ENCODE measurements at regions not wholly inside any gene's neighbourhood (a gene's known extent, or its start where the extent isn't known, plus 50 kb on each side); places are given as distances from the start of the nearest gene placed in this dataset.
A peak's percentile ranks its signal among the peaks of the same experiment; 100 is the strongest.

DNA sequence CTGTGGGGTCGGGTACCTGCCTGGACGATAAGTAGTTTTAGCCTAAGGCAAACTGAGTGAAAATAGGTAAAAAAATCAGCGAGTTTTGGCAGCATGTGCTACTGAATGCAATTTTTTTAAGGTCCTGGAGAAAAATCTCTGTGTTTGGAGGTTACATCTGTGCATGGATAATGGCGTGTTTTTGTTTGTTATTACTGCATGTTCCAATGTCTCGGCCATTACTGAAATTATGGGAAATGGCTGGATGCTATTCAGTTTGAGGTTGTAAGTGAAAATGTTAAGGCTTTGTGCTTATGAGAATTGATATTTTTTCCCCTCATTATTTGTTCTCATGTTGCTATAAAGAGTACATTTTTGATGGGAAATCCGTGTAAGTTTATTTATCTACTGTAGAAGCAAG, 441.7 kb downstream of the PRDM2 start:
- Histone ChIP-seq H3K9me3 (replicated peaks; ENCODE audit: control insufficient read depth, low read depth, low read length) (no peaks in the 10 kb centered on the region), H3K27me3 (ENCODE audit: control insufficient read depth, insufficient read depth, low read length) (peaks cover 2% of the 10 kb centered on the region), H3K36me3 (ENCODE audit: control insufficient read depth, insufficient read depth, low read length) (no peaks in the 10 kb centered on the region), H3K4me3 (ENCODE audit: low read length) (no peak overlapping the region), H3K27ac (ENCODE audit: low read length) (peak overlapping the region; percentile 84), H3K4me1 (ENCODE audit: control insufficient read depth, insufficient read depth, low read length) (peaks cover 36% of the 10 kb centered on the region)
- WGBS (ENCODE audit: insufficient coverage): 42% methylated on average over 3 of the region's 6 CpGs
- DNase-seq: peak; percentile 71

DNA sequence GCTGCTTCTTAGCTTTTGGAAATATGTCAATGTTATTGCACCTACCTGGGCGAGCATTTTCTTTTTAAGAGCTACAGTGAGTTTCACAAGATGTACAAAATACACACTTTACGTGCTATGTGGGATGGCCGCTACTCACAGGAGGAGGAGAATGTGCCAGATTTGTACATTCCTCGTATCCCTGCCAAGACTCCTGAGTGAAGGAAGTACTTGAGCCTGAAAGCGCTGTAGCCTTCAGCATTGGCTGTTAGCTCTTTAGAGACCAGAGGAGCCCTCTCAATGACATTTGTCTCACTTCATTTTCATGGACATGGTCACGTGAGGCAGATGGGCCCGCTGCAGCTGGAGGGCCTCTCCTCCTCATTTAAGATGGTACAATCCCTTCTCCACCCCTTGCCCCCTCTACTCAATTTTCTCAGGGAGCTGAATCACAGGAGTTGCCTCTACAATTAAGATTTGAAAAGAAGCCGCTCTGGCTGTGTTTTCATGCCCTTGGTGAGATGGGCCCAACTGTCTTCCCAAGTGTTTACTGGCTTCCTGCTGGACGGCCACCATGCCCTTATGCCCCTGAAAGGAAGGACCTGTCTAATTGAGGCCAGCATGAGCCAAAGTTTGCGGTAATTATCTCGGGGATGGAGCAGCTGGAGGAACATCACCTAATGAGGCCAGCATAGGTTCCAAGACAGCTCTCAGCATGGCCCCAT, 442.6 kb downstream of the PRDM2 start:
- Histone ChIP-seq H3K4me3 (ENCODE audit: low read length) (no peak overlapping the region), H3K9me3 (replicated peaks; ENCODE audit: control insufficient read depth, low read depth, low read length) (no peaks in the 10 kb centered on the region), H3K4me1 (ENCODE audit: control insufficient read depth, insufficient read depth, low read length) (peaks cover 36% of the 10 kb centered on the region), H3K27ac (ENCODE audit: low read length) (peak overlapping the region; percentile 38), H3K36me3 (ENCODE audit: control insufficient read depth, insufficient read depth, low read length) (no peaks in the 10 kb centered on the region), H3K27me3 (ENCODE audit: control insufficient read depth, insufficient read depth, low read length) (no peaks in the 10 kb centered on the region)
- 25% methylated on average over 9 of the region's 11 CpGs for WGBS (ENCODE audit: insufficient coverage)
- peak; percentile 83 for DNase-seq

DNA sequence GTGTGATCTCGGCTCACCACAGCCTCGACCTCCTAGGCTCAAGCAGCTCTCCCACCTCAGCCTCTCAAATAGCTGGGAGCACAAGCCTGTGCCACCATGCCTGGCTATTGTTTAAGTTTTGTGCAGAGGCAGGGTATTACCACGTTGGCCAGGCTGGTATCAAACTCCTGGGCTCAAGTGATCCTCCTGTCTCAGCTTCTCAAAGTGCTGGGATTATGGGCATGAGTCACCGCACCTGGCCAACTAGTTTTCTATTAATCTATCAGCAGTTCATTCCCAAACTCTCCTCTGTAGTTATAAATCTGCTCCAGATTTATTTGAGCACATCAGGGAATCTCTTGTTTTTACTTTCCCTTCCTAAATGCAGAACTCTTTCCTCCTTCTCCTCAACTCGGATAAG, 443.8 kb downstream of the PRDM2 start:
- Histone ChIP-seq H3K27me3 (ENCODE audit: control insufficient read depth, insufficient read depth, low read length) (no peaks in the 10 kb centered on the region), H3K4me1 (ENCODE audit: control insufficient read depth, insufficient read depth, low read length) (peaks cover 30% of the 10 kb centered on the region), H3K27ac (ENCODE audit: low read length) (no peak overlapping the region), H3K4me3 (ENCODE audit: low read length) (no peak overlapping the region), H3K9me3 (replicated peaks; ENCODE audit: control insufficient read depth, low read depth, low read length) (no peaks in the 10 kb centered on the region), H3K36me3 (ENCODE audit: control insufficient read depth, insufficient read depth, low read length) (no peaks in the 10 kb centered on the region)
- no peak for DNase-seq
- 57% methylated on average over 5 of the region's 5 CpGs for WGBS (ENCODE audit: insufficient coverage)

DNA sequence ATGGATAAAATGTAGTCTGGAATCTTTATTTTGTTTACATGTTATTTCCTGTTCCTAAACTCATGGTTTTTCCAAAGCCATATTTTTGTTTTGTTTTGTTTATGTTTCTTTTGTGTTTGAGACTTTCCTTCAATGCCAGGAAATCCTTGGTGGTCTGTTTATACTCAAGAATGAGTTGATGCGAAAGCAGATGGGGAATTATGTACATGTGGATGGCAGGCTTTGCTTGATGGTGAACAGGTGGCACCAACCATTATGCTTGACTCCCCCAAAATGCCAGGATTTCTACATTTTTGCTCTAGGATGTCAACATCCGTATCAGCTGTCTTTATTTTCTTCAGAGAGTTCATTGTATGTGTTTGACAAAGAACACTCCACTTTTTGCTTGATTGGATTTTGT, 448.5 kb downstream of the PRDM2 start:
- DNase-seq: no peak
- Histone ChIP-seq H3K4me3 (ENCODE audit: low read length) (no peak overlapping the region), H3K4me1 (ENCODE audit: control insufficient read depth, insufficient read depth, low read length) (no peaks in the 10 kb centered on the region), H3K9me3 (replicated peaks; ENCODE audit: control insufficient read depth, low read depth, low read length) (no peaks in the 10 kb centered on the region), H3K27me3 (ENCODE audit: control insufficient read depth, insufficient read depth, low read length) (no peaks in the 10 kb centered on the region), H3K27ac (ENCODE audit: low read length) (no peak overlapping the region), H3K36me3 (ENCODE audit: control insufficient read depth, insufficient read depth, low read length) (no peaks in the 10 kb centered on the region)
- no CpG with 5 or more reads among the region's 2 CpGs for WGBS (ENCODE audit: insufficient coverage)

DNA sequence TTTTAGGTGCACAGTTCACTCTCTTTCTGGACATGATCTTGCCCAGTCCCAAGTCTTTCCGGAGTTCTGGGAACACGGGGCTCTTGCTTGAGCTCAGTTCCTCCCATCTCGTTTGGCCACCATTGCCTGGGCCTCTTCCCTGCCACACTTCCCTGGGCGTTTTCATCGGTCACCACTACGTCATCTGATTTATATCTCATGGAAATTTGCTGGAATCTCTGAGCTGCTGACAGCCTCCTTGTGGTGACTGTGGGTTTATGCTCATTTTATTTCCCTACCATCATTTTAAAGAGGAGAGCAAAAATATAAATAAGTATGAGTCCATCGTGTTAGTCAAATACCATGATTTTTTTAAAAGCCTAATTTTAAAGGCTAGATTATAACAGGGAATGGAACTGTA, 449.1 kb upstream of the KAZN start:
- Histone ChIP-seq H3K27me3 (ENCODE audit: control insufficient read depth, insufficient read depth, low read length) (no peaks in the 10 kb centered on the region), H3K4me1 (ENCODE audit: control insufficient read depth, insufficient read depth, low read length) (no peaks in the 10 kb centered on the region), H3K36me3 (ENCODE audit: control insufficient read depth, insufficient read depth, low read length) (no peaks in the 10 kb centered on the region), H3K9me3 (replicated peaks; ENCODE audit: control insufficient read depth, low read depth, low read length) (no peaks in the 10 kb centered on the region), H3K27ac (ENCODE audit: low read length) (no peak overlapping the region), H3K4me3 (ENCODE audit: low read length) (no peak overlapping the region)
- peak; percentile 42 for DNase-seq
- 39% methylated on average over 3 of the region's 7 CpGs for WGBS (ENCODE audit: insufficient coverage)

DNA sequence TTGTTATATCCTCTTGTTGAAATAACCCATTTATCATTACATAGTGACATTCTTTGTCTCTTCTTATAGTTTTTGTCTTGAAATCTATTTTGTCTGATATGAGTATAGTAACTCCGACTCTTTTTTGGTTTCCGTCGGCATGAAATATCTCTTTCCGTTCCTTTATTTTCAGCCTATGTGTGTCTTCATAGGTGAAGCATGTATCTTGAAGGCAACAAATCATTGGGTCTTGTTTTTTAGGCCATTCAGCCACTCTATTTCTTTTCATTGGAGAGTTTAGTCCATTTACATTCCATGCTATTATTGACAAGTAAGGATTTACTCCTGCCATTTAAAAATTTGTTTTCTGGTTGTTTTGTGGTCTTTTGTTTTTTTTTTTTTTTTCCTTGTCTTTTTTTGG, 441.9 kb upstream of the KAZN start:
- H3K27me3 ChIP-seq (ENCODE audit: control insufficient read depth, insufficient read depth, low read length): no peaks in the 10 kb centered on the region
- no peaks in the 10 kb centered on the region for H3K4me1 ChIP-seq (ENCODE audit: control insufficient read depth, insufficient read depth, low read length)
- H3K36me3 ChIP-seq (ENCODE audit: control insufficient read depth, insufficient read depth, low read length): no peaks in the 10 kb centered on the region
- H3K4me3 ChIP-seq (ENCODE audit: low read length): no peak overlapping the region
- H3K9me3 ChIP-seq (replicated peaks; ENCODE audit: control insufficient read depth, low read depth, low read length): peaks cover 5% of the 10 kb centered on the region
- no peak for DNase-seq
- no peak overlapping the region for H3K27ac ChIP-seq (ENCODE audit: low read length)
- no CpG with 5 or more reads among the region's 4 CpGs for WGBS (ENCODE audit: insufficient coverage)

DNA sequence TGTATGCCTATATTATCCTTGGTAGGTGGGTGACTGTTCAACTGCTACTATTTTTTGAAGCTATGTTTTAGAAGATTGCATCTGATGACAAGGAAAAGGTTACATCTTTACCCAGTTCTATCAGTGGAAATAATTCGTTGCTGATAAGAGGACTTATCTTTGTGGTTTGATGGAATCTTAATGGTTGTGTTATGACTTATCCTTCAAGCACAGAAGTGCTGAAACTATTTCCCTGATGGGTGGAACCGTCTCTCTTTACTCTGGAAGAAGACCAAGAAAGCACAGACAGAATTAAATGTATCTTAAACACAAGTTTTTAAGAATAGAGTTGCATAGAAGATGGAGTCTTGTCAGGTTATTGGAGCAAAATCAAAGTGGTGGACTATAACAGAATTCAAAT, 437.7 kb upstream of the KAZN start:
- Histone ChIP-seq H3K27ac (ENCODE audit: low read length) (no peak overlapping the region), H3K36me3 (ENCODE audit: control insufficient read depth, insufficient read depth, low read length) (no peaks in the 10 kb centered on the region), H3K4me3 (ENCODE audit: low read length) (no peak overlapping the region), H3K4me1 (ENCODE audit: control insufficient read depth, insufficient read depth, low read length) (peaks cover 5% of the 10 kb centered on the region), H3K9me3 (replicated peaks; ENCODE audit: control insufficient read depth, low read depth, low read length) (peaks cover 12% of the 10 kb centered on the region), H3K27me3 (ENCODE audit: control insufficient read depth, insufficient read depth, low read length) (no peaks in the 10 kb centered on the region)
- no peak for DNase-seq
- no CpG with 5 or more reads among the region's 2 CpGs for WGBS (ENCODE audit: insufficient coverage)

DNA sequence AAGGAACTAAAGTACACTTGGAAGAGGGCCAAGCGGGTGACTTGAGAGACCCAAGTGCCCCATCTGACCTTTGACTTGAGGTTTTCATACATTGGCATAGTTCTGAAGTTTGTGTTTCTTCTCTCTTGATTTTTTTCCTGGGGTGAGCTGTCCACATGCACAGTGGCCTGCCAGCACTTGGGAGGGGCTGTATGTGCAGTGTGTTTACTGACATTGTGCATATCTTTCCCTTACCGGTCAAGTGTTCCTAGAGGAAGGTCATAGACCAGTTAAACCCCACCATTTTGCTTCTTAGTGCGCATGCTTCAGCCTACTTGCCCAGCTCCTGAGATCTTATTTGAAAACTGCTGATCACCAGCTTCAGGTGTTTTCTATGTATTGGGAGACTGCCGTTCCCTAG, 435.2 kb upstream of the KAZN start:
- Histone ChIP-seq H3K4me1 (ENCODE audit: control insufficient read depth, insufficient read depth, low read length) (peaks cover 5% of the 10 kb centered on the region), H3K9me3 (replicated peaks; ENCODE audit: control insufficient read depth, low read depth, low read length) (peaks cover 8% of the 10 kb centered on the region), H3K4me3 (ENCODE audit: low read length) (no peak overlapping the region), H3K27me3 (ENCODE audit: control insufficient read depth, insufficient read depth, low read length) (no peaks in the 10 kb centered on the region), H3K27ac (ENCODE audit: low read length) (no peak overlapping the region), H3K36me3 (ENCODE audit: control insufficient read depth, insufficient read depth, low read length) (no peaks in the 10 kb centered on the region)
- no CpG with 5 or more reads among the region's 4 CpGs for WGBS (ENCODE audit: insufficient coverage)
- no peak for DNase-seq

DNA sequence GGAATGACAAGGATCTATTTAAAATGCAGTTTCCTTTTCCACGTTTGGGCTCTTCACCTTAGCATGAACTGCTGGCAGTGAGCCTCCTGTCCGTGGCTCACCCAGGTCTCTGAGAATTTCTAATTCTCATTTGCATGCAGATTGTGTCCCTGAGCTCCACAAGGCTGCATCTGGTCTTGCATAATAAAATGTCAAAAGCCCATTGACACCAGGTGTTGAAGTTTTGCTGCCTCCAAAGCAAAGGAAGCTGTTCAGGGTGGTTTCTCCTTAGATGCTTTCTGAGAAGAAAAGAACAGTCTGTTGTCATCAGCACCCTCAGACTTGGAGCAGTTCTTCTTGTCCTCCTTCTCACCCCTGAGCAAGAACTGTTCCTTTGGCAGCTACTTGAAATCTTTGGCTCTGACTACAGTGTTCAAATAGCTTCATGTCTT, 433.1 kb upstream of the KAZN start:
- Histone ChIP-seq H3K4me3 (ENCODE audit: low read length) (no peak overlapping the region), H3K27me3 (ENCODE audit: control insufficient read depth, insufficient read depth, low read length) (no peaks in the 10 kb centered on the region), H3K9me3 (replicated peaks; ENCODE audit: control insufficient read depth, low read depth, low read length) (peaks cover 7% of the 10 kb centered on the region), H3K36me3 (ENCODE audit: control insufficient read depth, insufficient read depth, low read length) (no peaks in the 10 kb centered on the region), H3K27ac (ENCODE audit: low read length) (no peak overlapping the region), H3K4me1 (ENCODE audit: control insufficient read depth, insufficient read depth, low read length) (peaks cover 5% of the 10 kb centered on the region)
- DNase-seq: peak; percentile 63
- WGBS (ENCODE audit: insufficient coverage): 7% methylated on average over 2 of the region's 2 CpGs

DNA sequence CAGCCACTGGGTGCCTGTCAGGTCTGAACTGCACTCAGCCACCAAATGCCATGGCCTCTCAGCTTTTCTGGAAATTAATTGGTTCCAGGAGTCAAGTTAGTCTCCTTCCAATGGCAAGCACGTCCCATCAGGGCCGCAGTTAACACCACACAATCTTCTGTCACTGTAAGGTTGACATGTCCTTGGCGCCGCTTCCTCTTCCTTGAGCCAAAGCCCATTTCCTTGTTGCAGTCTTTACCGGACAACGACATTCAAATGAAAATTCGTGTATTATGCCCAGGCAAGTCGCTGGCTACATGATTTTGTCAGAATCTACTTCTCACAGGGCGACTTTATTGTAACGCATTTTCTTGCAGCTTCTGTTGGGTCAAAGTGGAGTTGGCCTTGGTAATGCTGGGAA, 430.6 kb upstream of the KAZN start:
- no peaks in the 10 kb centered on the region for H3K27me3 ChIP-seq (ENCODE audit: control insufficient read depth, insufficient read depth, low read length)
- no peak overlapping the region for H3K4me3 ChIP-seq (ENCODE audit: low read length)
- H3K27ac ChIP-seq (ENCODE audit: low read length): no peak overlapping the region
- WGBS (ENCODE audit: insufficient coverage): 69% methylated on average over 6 of the region's 10 CpGs
- DNase-seq: no peak
- no peaks in the 10 kb centered on the region for H3K36me3 ChIP-seq (ENCODE audit: control insufficient read depth, insufficient read depth, low read length)
- peaks cover 5% of the 10 kb centered on the region for H3K4me1 ChIP-seq (ENCODE audit: control insufficient read depth, insufficient read depth, low read length)
- H3K9me3 ChIP-seq (replicated peaks; ENCODE audit: control insufficient read depth, low read depth, low read length): peaks cover 5% of the 10 kb centered on the region

Measured in muscle of leg (tissue), 3 donors.